Endothelial cell (in vitro differentiated cells): ENCODE measurements at regions not wholly inside any gene's neighbourhood (a gene's known extent, or its start where the extent isn't known, plus 50 kb on each side); places are given as distances from the start of the nearest gene placed in this dataset.

Source experiments
- DNase-seq: peaks from one replicate; pipeline ENCODE4 v3.0.0; 2021; ENCODE audit warnings: low spot score
- H3K27ac Mint-ChIP-seq: one replicate; pipeline ENCODE4 v1.8.0; 2021; ENCODE audit warnings: mixed read lengths, inconsistent platforms; ENCODE audit not compliant: unreplicated experiment
- H3K27me3 Mint-ChIP-seq: one replicate; pipeline ENCODE4 v1.8.0; 2021; ENCODE audit warnings: mild to moderate bottlenecking, moderate library complexity, mixed read lengths, inconsistent platforms; ENCODE audit not compliant: unreplicated experiment
- H3K36me3 Mint-ChIP-seq: one replicate; pipeline ENCODE4 v1.8.0; 2021; ENCODE audit warnings: mild to moderate bottlenecking, low read depth, mixed read lengths, inconsistent platforms; ENCODE audit not compliant: unreplicated experiment
- H3K4me1 Mint-ChIP-seq: one replicate; pipeline ENCODE4 v1.8.0; 2021; ENCODE audit warnings: mild to moderate bottlenecking, mixed read lengths, inconsistent platforms; ENCODE audit not compliant: unreplicated experiment
- H3K4me3 Mint-ChIP-seq: one replicate; pipeline ENCODE4 v1.8.0; 2021; ENCODE audit warnings: mild to moderate bottlenecking, mixed read lengths, inconsistent platforms; ENCODE audit not compliant: unreplicated experiment
- H3K9me3 Mint-ChIP-seq: one replicate; pipeline ENCODE4 v1.8.0; 2021; ENCODE audit warnings: mixed read lengths, inconsistent platforms; ENCODE audit not compliant: unreplicated experiment
- CTCF ChIP-seq: fragments of 200-600 bp; sonication (generic); IDR thresholded peaks from one replicate; pipeline ENCODE4 v1.5.0; 2021; ENCODE audit warnings: antibody characterized with exemption; ENCODE audit not compliant: unreplicated experiment

DNA sequence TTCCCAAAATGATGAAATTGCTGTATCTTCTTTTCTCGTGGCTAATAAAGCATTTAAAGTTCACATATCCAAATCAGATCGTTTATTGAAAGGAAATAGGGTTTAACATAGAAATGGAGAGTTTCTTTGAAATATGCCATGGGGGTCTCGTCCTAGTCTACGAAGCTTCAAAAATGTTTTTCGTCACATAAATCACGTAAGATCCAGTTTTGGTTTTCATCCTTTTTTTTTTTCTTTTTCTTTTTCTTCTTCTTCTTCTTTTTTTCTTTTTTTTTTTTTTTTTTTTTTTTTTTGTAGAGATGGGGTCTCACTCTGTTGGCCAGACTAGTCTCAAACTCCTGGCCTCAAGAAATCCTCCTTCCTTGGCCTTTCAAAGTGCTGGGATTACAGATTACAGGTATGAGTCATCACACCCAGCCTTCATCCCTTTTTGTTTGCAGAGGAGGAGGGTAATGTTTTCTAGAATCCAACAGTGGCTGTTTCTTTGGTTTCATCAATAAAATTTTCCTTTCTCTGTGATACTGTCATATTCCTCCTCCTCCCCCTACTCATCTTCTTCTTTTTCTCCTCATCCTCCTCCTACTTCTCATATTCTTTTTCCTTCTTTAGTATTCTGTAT is 94.7 kb upstream of the LOC128125822 start:
- Mint-ChIP-seq H3K27ac (no peak overlapping the region), H3K36me3 (no peaks in the 10 kb centered on the region), H3K9me3 (no peaks in the 10 kb centered on the region), H3K4me1 (no peaks in the 10 kb centered on the region), H3K27me3 (no peaks in the 10 kb centered on the region), H3K4me3 (no peak overlapping the region)
- no peak for DNase-seq
- no peak for TF ChIP-seq CTCF

GRCh38 chr6:63478734-63479133 is 93.5 kb upstream of the LOC128125822 start:
- H3K9me3 Mint-ChIP-seq, result no peaks in the 10 kb centered on the region
- H3K27ac Mint-ChIP-seq, result no peak overlapping the region
- no peak overlapping the region for H3K4me3 Mint-ChIP-seq
- no peaks in the 10 kb centered on the region for H3K4me1 Mint-ChIP-seq
- TF ChIP-seq CTCF, result no peak
- no peak for DNase-seq
- H3K27me3 Mint-ChIP-seq, result no peaks in the 10 kb centered on the region
- H3K36me3 Mint-ChIP-seq, result no peaks in the 10 kb centered on the region

DNA sequence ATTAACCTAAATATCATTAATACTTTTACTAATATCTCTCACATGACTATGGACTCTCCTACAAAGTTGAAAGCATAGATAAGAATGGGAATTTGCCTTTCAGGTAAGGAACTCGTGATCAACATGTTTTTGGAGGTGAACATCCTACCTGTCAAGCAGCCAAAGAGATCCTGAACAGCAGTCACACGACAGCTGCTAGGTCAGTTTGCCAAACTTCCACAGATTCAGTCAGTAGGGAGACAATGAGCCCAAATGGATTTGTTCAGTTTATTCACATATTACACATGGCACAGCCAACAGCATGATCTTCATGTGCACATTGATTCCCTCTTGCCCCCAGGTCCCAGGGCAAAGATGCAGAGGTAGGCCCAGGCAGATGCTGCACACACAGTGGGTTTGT is 86.1 kb upstream of the LOC128125822 start:
- no peak overlapping the region for H3K4me3 Mint-ChIP-seq
- peaks cover 4% of the 10 kb centered on the region for H3K9me3 Mint-ChIP-seq
- H3K27me3 Mint-ChIP-seq, result peaks cover 3% of the 10 kb centered on the region
- TF ChIP-seq CTCF, result no peak
- H3K4me1 Mint-ChIP-seq, result no peaks in the 10 kb centered on the region
- no peak overlapping the region for H3K27ac Mint-ChIP-seq
- H3K36me3 Mint-ChIP-seq, result no peaks in the 10 kb centered on the region
- no peak for DNase-seq

- H3K27me3 Mint-ChIP-seq, result peaks cover 3% of the 10 kb centered on the region
- no peak for DNase-seq
- TF ChIP-seq CTCF, result no peak
- H3K27ac Mint-ChIP-seq, result no peak overlapping the region
- H3K9me3 Mint-ChIP-seq, result peaks cover 4% of the 10 kb centered on the region
- no peak overlapping the region for H3K4me3 Mint-ChIP-seq
- no peaks in the 10 kb centered on the region for H3K36me3 Mint-ChIP-seq
- no peaks in the 10 kb centered on the region for H3K4me1 Mint-ChIP-seq
Observed at GRCh38 chr6:63487103-63487813, 85.0 kb upstream of the LOC128125822 start.

DNA sequence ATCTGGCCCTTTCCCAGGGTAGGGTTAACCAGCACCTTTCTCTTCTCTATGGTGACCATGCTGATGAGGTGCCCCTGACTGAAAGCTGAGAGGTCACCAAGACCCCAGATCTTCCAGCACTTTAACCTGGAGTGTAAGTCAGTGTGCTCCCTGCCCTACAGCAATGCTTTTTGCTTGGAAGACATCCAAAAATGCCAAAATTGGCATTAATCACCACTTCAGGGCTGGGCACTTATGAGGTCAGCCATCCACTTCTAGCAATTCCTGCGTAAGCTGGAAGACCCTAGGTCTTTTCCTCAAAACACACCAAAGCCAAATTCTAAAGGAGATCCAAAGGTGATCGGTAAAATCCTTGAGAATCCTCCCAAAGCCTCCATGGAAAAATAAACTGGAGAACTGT is 81.2 kb upstream of the LOC128125822 start:
- Mint-ChIP-seq H3K4me3 (no peak overlapping the region), H3K27ac (no peak overlapping the region), H3K9me3 (no peaks in the 10 kb centered on the region), H3K27me3 (no peaks in the 10 kb centered on the region), H3K36me3 (no peaks in the 10 kb centered on the region), H3K4me1 (no peaks in the 10 kb centered on the region)
- TF ChIP-seq CTCF, result no peak
- DNase-seq, result no peak
